Kidney capillary endothelial cell (primary cell): ENCODE measurements at regions not wholly inside any gene's neighbourhood (a gene's known extent, or its start where the extent isn't known, plus 50 kb on each side); places are given as distances from the start of the nearest gene placed in this dataset.

ENCODE experiments used
- DNase-seq: peaks from one replicate; pipeline ENCODE4 v3.0.0-alpha.2; 2018; ENCODE audit warnings: low spot score

DNA sequence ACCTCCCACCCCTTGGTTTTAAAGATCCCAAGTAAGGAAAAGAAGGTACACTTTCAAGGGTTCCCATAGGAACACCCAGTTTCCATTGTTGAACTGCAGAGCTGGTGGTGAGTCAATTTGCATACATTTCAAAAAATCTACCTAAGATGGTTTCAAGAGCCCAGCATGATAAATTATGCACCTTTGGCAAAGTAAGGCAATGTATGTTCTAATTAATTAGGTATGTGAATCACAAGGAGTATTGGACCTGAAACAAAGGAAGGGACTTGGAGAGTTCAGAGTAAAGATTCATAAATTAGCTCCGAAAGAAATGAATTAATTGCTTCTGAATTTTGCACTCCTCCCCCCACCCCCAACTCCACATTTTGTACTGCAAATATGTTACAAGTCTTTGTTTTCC, 459.7 kb downstream of the LRATD1 start:
- no peak for DNase-seq

DNA sequence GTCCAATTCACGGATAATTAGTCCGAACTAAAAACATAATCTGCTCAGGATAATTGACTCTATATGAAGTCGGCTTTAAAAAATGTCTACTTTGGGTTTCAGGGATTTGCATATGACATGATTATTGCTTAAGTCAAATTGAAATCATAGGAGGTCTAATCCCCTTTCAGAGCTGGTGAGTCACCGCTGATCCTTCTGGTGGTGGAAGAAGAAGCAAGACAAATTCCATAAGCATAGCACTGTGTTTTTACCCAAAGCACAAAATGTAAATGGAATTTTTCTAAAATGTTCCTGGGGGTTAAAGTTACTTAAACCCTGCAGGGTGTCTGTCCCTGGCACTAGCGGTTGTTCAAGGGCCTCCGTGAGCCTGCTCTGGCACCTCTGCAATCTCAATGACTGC, 460.2 kb downstream of the LRATD1 start:
- DNase-seq, result no peak

DNA sequence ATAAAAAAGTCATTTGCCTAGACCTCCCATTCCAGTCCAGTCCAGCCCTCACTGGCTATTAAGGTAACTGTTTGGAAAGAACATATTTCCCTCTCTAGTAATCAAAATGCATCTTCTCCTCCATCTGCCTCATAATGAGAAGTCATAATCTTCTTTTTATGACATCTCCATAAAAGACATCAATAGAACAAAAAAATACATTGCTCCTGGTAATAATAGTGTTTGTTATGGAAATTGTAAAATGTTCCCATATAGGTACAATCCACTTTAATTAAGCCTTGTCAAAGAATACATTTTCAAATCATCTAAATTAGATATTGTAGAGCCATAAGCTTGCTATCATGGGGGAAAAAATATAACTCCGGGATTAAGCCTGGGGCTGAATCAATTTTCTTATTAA, 461.6 kb downstream of the LRATD1 start:
- DNase-seq, result no peak

DNA sequence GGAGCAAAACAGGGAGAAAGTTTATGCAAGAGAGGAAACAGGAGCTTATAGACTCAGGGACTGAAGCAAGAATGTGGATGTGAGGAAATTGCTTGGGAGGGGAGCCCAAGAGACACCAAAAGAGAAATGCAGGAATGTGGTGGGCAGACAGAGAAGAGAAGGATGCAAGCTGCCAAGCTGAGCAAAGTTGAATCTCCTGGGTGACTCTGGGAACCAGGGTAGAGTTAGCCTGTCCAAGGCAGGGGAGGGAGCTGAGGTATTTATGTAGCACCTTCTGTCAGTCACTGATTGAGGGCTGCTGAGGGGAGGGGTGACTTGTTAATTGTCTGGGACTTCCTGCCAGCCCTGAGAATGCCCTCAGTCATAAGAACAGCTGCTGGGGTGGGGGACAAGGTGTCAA, 464.3 kb downstream of the NBAS start:
- DNase-seq, result no peak

DNA sequence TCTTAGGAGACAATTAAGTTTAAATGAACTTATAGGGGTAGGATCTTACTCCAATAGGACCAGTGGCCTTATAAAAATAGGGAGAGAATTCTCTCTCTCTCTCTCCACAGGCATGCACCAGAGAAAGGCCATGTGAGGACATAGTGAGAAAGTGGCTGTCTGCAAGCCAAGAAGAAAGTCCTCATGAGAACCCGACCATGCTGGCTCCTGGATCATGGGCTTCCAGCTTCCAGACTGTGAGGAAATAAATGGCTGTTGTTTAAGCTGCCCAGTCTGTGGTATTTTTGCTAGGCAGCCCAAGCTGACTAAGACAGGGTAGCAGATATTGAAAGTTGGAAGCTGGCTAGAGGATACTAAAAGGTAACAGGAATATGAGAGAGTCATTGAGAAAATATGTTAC, 454.0 kb downstream of the NBAS start:
- no peak for DNase-seq

DNA sequence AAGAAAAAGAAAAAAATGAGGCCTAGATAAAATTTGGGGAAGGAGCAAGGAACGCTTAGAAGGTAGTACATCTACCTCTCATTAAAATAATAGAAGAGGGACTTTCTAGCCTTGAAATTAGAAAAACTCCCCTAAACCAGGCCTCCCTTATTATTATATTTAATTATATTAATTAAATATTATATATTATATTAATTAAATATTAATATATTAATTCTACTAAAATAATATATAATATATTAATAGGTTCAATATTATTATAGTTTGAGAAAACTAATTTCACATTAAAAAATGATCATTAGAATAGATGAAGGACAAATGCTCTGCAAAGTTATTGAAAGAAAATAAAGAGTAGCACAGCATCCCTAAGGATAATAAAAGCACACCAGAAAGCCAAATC, 449.4 kb downstream of the NBAS start:
- no peak for DNase-seq

DNA sequence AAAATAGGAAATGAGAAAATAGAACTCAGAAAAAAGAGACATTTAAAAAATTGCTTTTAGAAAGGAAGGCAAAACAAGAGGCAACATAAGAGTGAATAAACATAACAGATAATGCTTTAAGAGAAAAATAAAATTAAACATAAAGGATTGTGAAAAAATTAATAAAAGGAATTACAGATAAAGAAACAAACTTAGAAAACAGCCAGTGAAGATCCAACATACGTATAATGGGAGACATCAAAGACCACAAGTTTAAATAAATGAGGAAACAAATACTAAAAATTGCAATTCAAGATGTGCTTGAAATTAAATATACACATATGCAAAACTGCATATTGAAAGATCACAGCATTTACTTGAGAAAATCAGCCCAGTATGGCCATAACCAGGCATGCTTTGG, 448.9 kb downstream of the NBAS start:
- peak; percentile 13 for DNase-seq

DNA sequence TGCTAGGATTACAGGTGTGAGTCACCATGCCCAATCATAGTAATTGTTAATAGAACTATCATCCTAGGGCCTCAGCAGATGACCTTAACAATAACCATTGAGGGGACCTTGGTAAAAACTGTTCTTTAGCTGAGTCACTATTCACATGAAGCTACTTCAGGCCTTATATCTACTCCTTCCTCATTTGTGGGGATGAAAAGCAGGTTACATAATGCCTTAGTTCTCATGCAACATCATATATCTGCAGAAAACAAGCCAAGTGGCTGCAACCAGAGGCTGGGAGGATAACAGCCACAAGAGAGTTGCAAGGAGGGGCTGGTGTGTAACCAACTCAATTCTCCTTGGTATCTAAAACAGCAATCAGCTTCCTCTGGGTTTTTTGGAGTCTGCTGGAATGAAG, 445.4 kb downstream of the NBAS start:
- no peak for DNase-seq

DNA sequence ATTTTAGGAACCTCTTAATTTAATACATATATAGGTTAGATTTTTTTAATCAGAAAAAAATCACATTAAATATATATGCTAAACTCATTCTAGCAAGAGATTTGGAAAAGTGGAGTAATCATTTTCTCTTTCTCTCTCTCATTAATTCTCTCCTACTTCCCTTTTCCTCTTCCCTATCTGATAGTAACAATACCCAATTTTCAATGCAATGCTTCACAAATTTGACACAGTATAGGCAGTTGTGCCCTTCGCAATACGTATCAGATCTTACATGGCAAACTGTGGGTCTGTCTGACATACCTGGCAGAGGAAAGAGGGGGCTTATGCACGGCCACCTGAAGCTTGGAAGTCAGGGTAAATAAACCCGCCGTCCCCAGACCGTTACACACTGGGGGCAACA, 444.3 kb downstream of the NBAS start:
- DNase-seq, result no peak
